CD8-positive, alpha-beta memory T cell (primary cell): ENCODE measurements at regions not wholly inside any gene's neighbourhood (a gene's known extent, or its start where the extent isn't known, plus 50 kb on each side); places are given as distances from the start of the nearest gene placed in this dataset.

Experiments
- CTCF ChIA-PET: fragments of 350-600 bp; sonication (Branson Sonifier 250); formaldehyde crosslinking; loops from one replicate; lab custom pipeline; 2021; ENCODE audit warnings: antibody characterized with exemption; lab: Charles Lee
- POLR2A ChIA-PET: fragments of 350-600 bp; sonication (Branson Sonifier 250); formaldehyde crosslinking; loops from one replicate; lab custom pipeline; 2021; ENCODE audit warnings: antibody characterized with exemption; lab: Charles Lee
- DNase-seq, 5 donors: peaks; one replicate each; pipeline versions ENCODE4 v3.0.0 to v3.0.0-alpha.2; 2020 to 2022; ENCODE audit warnings: mixed read lengths in 1 of 5
- H3K27ac ChIP-seq: one replicate; pipeline ENCODE4 v1.7.0; 2013; ENCODE audit warnings: low read depth, mild to moderate bottlenecking, low read length, moderate library complexity
- H3K27me3 ChIP-seq: 2 replicates; pipeline ENCODE4 v1.7.0; 2013; ENCODE audit warnings: low read length, mild to moderate bottlenecking; ENCODE audit not compliant: insufficient read depth, poor library complexity, severe bottlenecking
- H3K36me3 ChIP-seq: 2 replicates; pipeline ENCODE4 v1.7.0; 2013; ENCODE audit warnings: mild to moderate bottlenecking, low read length, moderate library complexity; ENCODE audit not compliant: insufficient read depth
- H3K4me1 ChIP-seq: 2 replicates; pipeline ENCODE4 v1.7.0; 2013; ENCODE audit warnings: mild to moderate bottlenecking, low read length, moderate library complexity; ENCODE audit not compliant: insufficient read depth
- H3K4me3 ChIP-seq: 2 replicates; pipeline ENCODE4 v1.7.0; 2013; ENCODE audit warnings: mild to moderate bottlenecking, low read length
- H3K9me3 ChIP-seq: 2 replicates; pipeline ENCODE4 v1.7.0; 2013; ENCODE audit warnings: mild to moderate bottlenecking, low read length
- H3K27ac Mint-ChIP-seq, 8 donors: one replicate each; pipeline ENCODE4 v1.8.0; 2020 to 2021; ENCODE audit warnings: mixed read lengths in 8 of 8, mild to moderate bottlenecking in 6 of 8, inconsistent platforms in 3 of 8, moderate library complexity in 3 of 8
- H3K27me3 Mint-ChIP-seq, 2 donors: one replicate each; pipeline ENCODE4 v1.8.0; 2020 to 2021; ENCODE audit warnings: mixed read lengths in 2 of 2, mild to moderate bottlenecking in 1 of 2, moderate library complexity in 1 of 2
- H3K36me3 Mint-ChIP-seq, 3 donors: one replicate each; pipeline ENCODE4 v1.8.0; 2020 to 2021; ENCODE audit warnings: mixed read lengths in 3 of 3, inconsistent platforms in 1 of 3, mild to moderate bottlenecking in 1 of 3
- H3K4me1 Mint-ChIP-seq, 3 donors: one replicate each; pipeline ENCODE4 v1.8.0; 2020 to 2021; ENCODE audit warnings: mixed read lengths in 3 of 3, inconsistent platforms in 1 of 3, mild to moderate bottlenecking in 1 of 3
- H3K4me3 Mint-ChIP-seq, 7 donors: one replicate each; pipeline ENCODE4 v1.8.0; 2020 to 2021; ENCODE audit warnings: mixed read lengths in 7 of 7, mild to moderate bottlenecking in 6 of 7, moderate library complexity in 4 of 7, inconsistent platforms in 2 of 7
- H3K9me3 Mint-ChIP-seq, 5 donors: one replicate each; pipeline ENCODE4 v1.8.0; 2020 to 2022; ENCODE audit warnings: mixed read lengths in 5 of 5, mild to moderate bottlenecking in 3 of 5, moderate library complexity in 2 of 5, inconsistent platforms in 1 of 5

- no peaks in the 10 kb centered on the region for H3K36me3 Mint-ChIP-seq
- CTCF ChIA-PET, result interaction anchor here (1.2 kb wide), 1 partner anchor 14 kb away, joined by 3 read pairs; no protein-coding TSS in a partner anchor
Measured at GRCh38 chr5:112625246-112625645, 112.4 kb upstream of the APC start.

GRCh38 chr5:112625689-112626438 lies 111.8 kb upstream of the APC start:
- H3K36me3 ChIP-seq, result no peaks in the 10 kb centered on the region
- no peaks in the 10 kb centered on the region for H3K4me1 ChIP-seq
- H3K27ac ChIP-seq, result no peak overlapping the region
- DNase-seq, result no peak
- Mint-ChIP-seq H3K27ac (no peak overlapping the region), H3K27me3 (peaks cover 8 to 54% of the 10 kb centered on the region in 2 donors), H3K36me3 (peaks cover 0 to under 1% (median 0%) of the 10 kb centered on the region in 3 donors), H3K9me3 (peaks cover 0 to 3% (median 0%) of the 10 kb centered on the region in 5 donors), H3K4me1 (no peaks in the 10 kb centered on the region), H3K4me3 (no peak overlapping the region)
- H3K4me3 ChIP-seq, result no peak overlapping the region
- ChIA-PET POLR2A (no interaction called here), CTCF (interaction anchor here (1.2 kb wide), 1 partner anchor 14 kb away, joined by 3 read pairs; no protein-coding TSS in a partner anchor)
- H3K9me3 ChIP-seq, result no peaks in the 10 kb centered on the region
- peaks cover 4% of the 10 kb centered on the region for H3K27me3 ChIP-seq

More at GRCh38 chr5:112625246-112625645, 112.4 kb upstream of the APC start:
- H3K27ac ChIP-seq, result no peak overlapping the region
- Mint-ChIP-seq H3K27me3 (peaks cover 4 to 48% of the 10 kb centered on the region in 2 donors), H3K4me3 (no peak overlapping the region), H3K4me1 (no peaks in the 10 kb centered on the region), H3K9me3 (peaks cover 0 to 3% (median 0%) of the 10 kb centered on the region in 5 donors), H3K27ac (no peak overlapping the region)
- no peak for DNase-seq
- no peaks in the 10 kb centered on the region for H3K36me3 ChIP-seq
- peaks cover 4% of the 10 kb centered on the region for H3K27me3 ChIP-seq
- POLR2A ChIA-PET, result no interaction called here
- H3K9me3 ChIP-seq, result no peaks in the 10 kb centered on the region
- H3K4me1 ChIP-seq, result no peaks in the 10 kb centered on the region
- no peak overlapping the region for H3K4me3 ChIP-seq

GRCh38 chr5:112626715-112627114 lies 111.0 kb upstream of the APC start:
- H3K9me3 ChIP-seq, result no peaks in the 10 kb centered on the region
- peaks cover 4% of the 10 kb centered on the region for H3K27me3 ChIP-seq
- no peaks in the 10 kb centered on the region for H3K4me1 Mint-ChIP-seq
- no peaks in the 10 kb centered on the region for H3K4me1 ChIP-seq
- H3K36me3 ChIP-seq, result no peaks in the 10 kb centered on the region
- POLR2A ChIA-PET, result no interaction called here
- CTCF ChIA-PET, result no interaction called here
- peaks cover 0 to 3% (median 2%) of the 10 kb centered on the region in 5 donors for H3K9me3 Mint-ChIP-seq
- no peak overlapping the region for H3K27ac Mint-ChIP-seq
- DNase-seq, result no peak
- H3K27ac ChIP-seq, result no peak overlapping the region
- no peak overlapping the region for H3K4me3 ChIP-seq
- H3K36me3 Mint-ChIP-seq, result peaks cover 0 to 6% (median 0%) of the 10 kb centered on the region in 3 donors
- no peak overlapping the region for H3K4me3 Mint-ChIP-seq
- H3K27me3 Mint-ChIP-seq, result peaks cover 8 to 55% of the 10 kb centered on the region in 2 donors

GRCh38 chr5:112628214-112628980 lies 109.3 kb upstream of the APC start:
- H3K27ac Mint-ChIP-seq, result no peak overlapping the region
- ChIA-PET CTCF (no interaction called here), POLR2A (no interaction called here)
- no peak overlapping the region for H3K4me3 Mint-ChIP-seq
- Histone ChIP-seq H3K27ac (no peak overlapping the region), H3K27me3 (peaks cover 4% of the 10 kb centered on the region), H3K4me3 (no peak overlapping the region), H3K9me3 (no peaks in the 10 kb centered on the region), H3K36me3 (no peaks in the 10 kb centered on the region), H3K4me1 (no peaks in the 10 kb centered on the region)
- H3K4me1 Mint-ChIP-seq, result no peaks in the 10 kb centered on the region
- no peak for DNase-seq
- peaks cover 15 to 57% of the 10 kb centered on the region in 2 donors for H3K27me3 Mint-ChIP-seq
- peaks cover 0 to 19% (median 0%) of the 10 kb centered on the region in 3 donors for H3K36me3 Mint-ChIP-seq
- peaks cover 3 to 10% (median 9%) of the 10 kb centered on the region in 5 donors for H3K9me3 Mint-ChIP-seq

GRCh38 chr5:112630246-112631009 lies 107.3 kb upstream of the APC start:
- Histone ChIP-seq H3K36me3 (no peaks in the 10 kb centered on the region), H3K27me3 (peaks cover 4% of the 10 kb centered on the region), H3K4me1 (no peaks in the 10 kb centered on the region), H3K4me3 (no peak overlapping the region), H3K27ac (no peak overlapping the region), H3K9me3 (no peaks in the 10 kb centered on the region)
- H3K9me3 Mint-ChIP-seq, result peaks cover 3 to 13% (median 11%) of the 10 kb centered on the region in 5 donors
- H3K4me1 Mint-ChIP-seq, result no peaks in the 10 kb centered on the region
- H3K27ac Mint-ChIP-seq, result no peak overlapping the region
- H3K4me3 Mint-ChIP-seq, result no peak overlapping the region
- peaks cover 0 to 20% (median 0%) of the 10 kb centered on the region in 3 donors for H3K36me3 Mint-ChIP-seq
- no peak for DNase-seq
- ChIA-PET CTCF (no interaction called here), POLR2A (no interaction called here)
- H3K27me3 Mint-ChIP-seq, result peaks cover 15 to 46% of the 10 kb centered on the region in 2 donors

GRCh38 chr5:112634166-112634565 lies 103.5 kb upstream of the APC start:
- Histone ChIP-seq H3K27me3 (no peaks in the 10 kb centered on the region), H3K4me3 (no peak overlapping the region), H3K27ac (no peak overlapping the region), H3K4me1 (no peaks in the 10 kb centered on the region), H3K36me3 (no peaks in the 10 kb centered on the region), H3K9me3 (no peaks in the 10 kb centered on the region)
- CTCF ChIA-PET, result no interaction called here
- POLR2A ChIA-PET, result no interaction called here
- no peak overlapping the region for H3K4me3 Mint-ChIP-seq
- no peak for DNase-seq
- H3K27ac Mint-ChIP-seq, result no peak overlapping the region
- no peaks in the 10 kb centered on the region for H3K4me1 Mint-ChIP-seq
- H3K36me3 Mint-ChIP-seq, result peaks cover 0 to 20% (median 0%) of the 10 kb centered on the region in 3 donors
- peaks cover 17 to 36% of the 10 kb centered on the region in 2 donors for H3K27me3 Mint-ChIP-seq
- H3K9me3 Mint-ChIP-seq, result peaks cover 3 to 13% (median 11%) of the 10 kb centered on the region in 5 donors

- Histone ChIP-seq H3K27me3 (no peaks in the 10 kb centered on the region), H3K36me3 (no peaks in the 10 kb centered on the region), H3K4me3 (no peak overlapping the region), H3K27ac (no peak overlapping the region), H3K9me3 (no peaks in the 10 kb centered on the region), H3K4me1 (no peaks in the 10 kb centered on the region)
- no peak for DNase-seq
- ChIA-PET CTCF (no interaction called here), POLR2A (interaction anchor here (0.6 kb wide), 1 partner anchor 83 kb away, joined by 3 read pairs; no protein-coding TSS in a partner anchor)
- Mint-ChIP-seq H3K27me3 (peaks cover 18 to 32% of the 10 kb centered on the region in 2 donors), H3K4me1 (no peaks in the 10 kb centered on the region), H3K9me3 (peaks cover 3 to 13% (median 10%) of the 10 kb centered on the region in 5 donors), H3K36me3 (peaks cover 0 to 20% (median 0%) of the 10 kb centered on the region in 3 donors), H3K27ac (no peak overlapping the region), H3K4me3 (no peak overlapping the region)
Measured at GRCh38 chr5:112634796-112635195, 102.9 kb upstream of the APC start.
